Smooth muscle cell (in vitro differentiated cells): ENCODE measurements at regions not wholly inside any gene's neighbourhood (a gene's known extent, or its start where the extent isn't known, plus 50 kb on each side); places are given as distances from the start of the nearest gene placed in this dataset.
"Not testable (repeated sequence)": the region's sequence is repeated elsewhere in the genome, so short reads cannot be mapped to it uniquely, and the experiment has no call there.

ENCODE experiments used
- DNase-seq: peaks from one replicate; lab custom pipeline; 2025; ENCODE audit not compliant: unreplicated experiment; lab: John Stamatoyannopoulos, UW
- H2AFZ ChIP-seq: fragments of 200-600 bp; sonication (generic); 2 replicates; pipeline ENCODE4 v1.6.0; 2016; ENCODE audit warnings: antibody characterized with exemption, low read depth, mild to moderate bottlenecking
- H3F3A ChIP-seq: fragments of 200-600 bp; sonication (generic); 2 replicates; pipeline ENCODE4 v1.6.0; 2017; ENCODE audit warnings: antibody characterized with exemption, low read depth
- H3K27ac ChIP-seq: fragments of 200-600 bp; sonication (generic); 2 replicates; pipeline ENCODE4 v1.5.1; 2016; ENCODE audit warnings: low read depth, mild to moderate bottlenecking
- H3K27me3 ChIP-seq: fragments of 200-600 bp; sonication (generic); 2 replicates; pipeline ENCODE4 v1.6.1; 2016; ENCODE audit warnings: low read depth, mild to moderate bottlenecking
- H3K36me3 ChIP-seq: fragments of 200-600 bp; sonication (generic); 2 replicates; pipeline ENCODE4 v1.5.1; 2016; ENCODE audit warnings: low read depth
- H3K4me1 ChIP-seq: fragments of 200-600 bp; sonication (generic); 2 replicates; pipeline ENCODE4 v1.5.1; 2016; ENCODE audit warnings: low read depth
- H3K4me2 ChIP-seq: fragments of 200-600 bp; sonication (generic); 2 replicates; pipeline ENCODE4 v1.6.0; 2016; ENCODE audit warnings: mild to moderate bottlenecking
- H3K4me3 ChIP-seq: fragments of 200-600 bp; sonication (generic); 2 replicates; pipeline ENCODE4 v1.5.1; 2016; ENCODE audit warnings: mild to moderate bottlenecking
- H3K79me2 ChIP-seq: fragments of 200-600 bp; sonication (generic); 2 replicates; pipeline ENCODE4 v1.6.0; 2016; ENCODE audit warnings: low read depth, mild to moderate bottlenecking
- H3K9ac ChIP-seq: fragments of 200-600 bp; sonication (generic); 2 replicates; pipeline ENCODE4 v1.6.0; 2016; ENCODE audit warnings: low read depth
- H3K9me3 ChIP-seq: fragments of 200-600 bp; sonication (generic); replicated peaks from 2 replicates; pipeline ENCODE4 v1.5.1; 2016; ENCODE audit warnings: low read depth
- H4K20me1 ChIP-seq: fragments of 200-600 bp; sonication (generic); 2 replicates; pipeline ENCODE4 v1.6.0; 2016; ENCODE audit warnings: low read depth
- WGBS: methylation state at CpG from one replicate; pipeline ENCODE4 v1.1.7; 2016; ENCODE audit warnings: low lambda C conversion rate; 5-methylcytosine and 5-hydroxymethylcytosine counted together
- TF ChIP-seq, protein P1 (sequence below): fragments of 200-600 bp; sonication (generic); IDR thresholded peaks from 2 replicates; pipeline ENCODE4 v1.5.1; 2017; ENCODE audit warnings: borderline replicate concordance, mild to moderate bottlenecking, antibody characterized with exemption; ENCODE audit not compliant: insufficient read depth, poor library complexity, severe bottlenecking

DNA sequence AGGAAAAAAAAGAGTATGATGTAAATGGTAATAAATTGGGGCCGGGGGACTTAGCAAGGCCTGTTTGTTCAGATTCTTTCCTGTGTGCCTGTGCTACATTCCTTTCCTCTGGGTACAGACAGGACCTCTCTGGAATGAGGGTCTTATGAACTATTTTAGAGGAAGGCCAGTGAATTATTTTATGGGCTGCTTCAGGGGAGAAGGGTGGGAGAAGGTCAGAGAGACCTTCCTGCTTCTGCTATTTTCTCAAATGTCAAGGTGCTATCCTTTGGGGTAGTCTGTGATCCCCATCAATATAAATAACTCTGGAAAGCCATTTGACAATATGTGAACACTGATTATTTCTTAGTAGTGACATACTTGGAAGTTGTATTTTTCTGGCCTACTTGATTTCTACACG lies 426.5 kb downstream of the SH2D4B start:
- Histone ChIP-seq H3K79me2 (no peaks in the 10 kb centered on the region), H3K4me3 (no peak overlapping the region), H3K9me3 (no peaks in the 10 kb centered on the region), H2AFZ (no peak overlapping the region), H3K4me1 (peaks cover 4% of the 10 kb centered on the region), H3K27me3 (no peaks in the 10 kb centered on the region), H3K9ac (no peak overlapping the region), H3K4me2 (no peak overlapping the region), H3F3A (no peaks in the 10 kb centered on the region), H3K27ac (no peak overlapping the region), H4K20me1 (no peaks in the 10 kb centered on the region), H3K36me3 (no peaks in the 10 kb centered on the region)
- DNase-seq = no peak
- TF ChIP-seq, protein P1, sequence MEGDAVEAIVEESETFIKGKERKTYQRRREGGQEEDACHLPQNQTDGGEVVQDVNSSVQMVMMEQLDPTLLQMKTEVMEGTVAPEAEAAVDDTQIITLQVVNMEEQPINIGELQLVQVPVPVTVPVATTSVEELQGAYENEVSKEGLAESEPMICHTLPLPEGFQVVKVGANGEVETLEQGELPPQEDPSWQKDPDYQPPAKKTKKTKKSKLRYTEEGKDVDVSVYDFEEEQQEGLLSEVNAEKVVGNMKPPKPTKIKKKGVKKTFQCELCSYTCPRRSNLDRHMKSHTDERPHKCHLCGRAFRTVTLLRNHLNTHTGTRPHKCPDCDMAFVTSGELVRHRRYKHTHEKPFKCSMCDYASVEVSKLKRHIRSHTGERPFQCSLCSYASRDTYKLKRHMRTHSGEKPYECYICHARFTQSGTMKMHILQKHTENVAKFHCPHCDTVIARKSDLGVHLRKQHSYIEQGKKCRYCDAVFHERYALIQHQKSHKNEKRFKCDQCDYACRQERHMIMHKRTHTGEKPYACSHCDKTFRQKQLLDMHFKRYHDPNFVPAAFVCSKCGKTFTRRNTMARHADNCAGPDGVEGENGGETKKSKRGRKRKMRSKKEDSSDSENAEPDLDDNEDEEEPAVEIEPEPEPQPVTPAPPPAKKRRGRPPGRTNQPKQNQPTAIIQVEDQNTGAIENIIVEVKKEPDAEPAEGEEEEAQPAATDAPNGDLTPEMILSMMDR = no peak
- WGBS = 60% methylated on average over 2 of the region's 2 CpGs

DNA sequence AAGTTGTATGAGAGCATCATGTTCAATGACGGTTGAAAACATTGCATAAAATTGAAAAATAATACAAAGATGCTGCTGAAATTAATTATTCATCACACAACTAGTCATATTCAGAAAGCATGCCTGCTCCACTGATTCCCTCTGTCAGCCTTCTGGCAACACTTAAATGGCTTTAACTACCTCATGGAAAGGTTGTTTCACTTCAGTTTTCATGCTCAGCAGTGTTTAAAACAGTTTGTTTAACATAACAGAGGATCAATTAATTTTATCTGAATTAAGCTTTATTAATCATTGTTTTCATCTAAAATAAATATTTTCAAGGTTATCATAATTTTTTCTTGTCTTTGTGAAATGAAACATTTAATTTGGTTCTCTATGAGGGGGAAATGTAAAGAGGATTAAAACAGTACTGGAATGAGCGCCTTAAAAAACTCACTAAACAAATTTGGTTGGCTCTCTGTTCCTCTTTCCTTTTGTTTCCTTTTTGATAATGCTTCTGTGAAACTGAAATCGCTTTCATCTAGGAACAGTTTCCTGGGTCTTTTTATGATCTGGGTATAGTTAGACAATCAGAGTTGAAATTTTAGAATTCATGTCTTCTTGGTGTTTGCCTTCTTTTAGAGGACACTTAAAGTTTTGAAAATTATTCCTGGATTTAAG lies 427.4 kb downstream of the SH2D4B start:
- Histone ChIP-seq H3F3A (no peaks in the 10 kb centered on the region), H3K27me3 (no peaks in the 10 kb centered on the region), H3K36me3 (no peaks in the 10 kb centered on the region), H3K9ac (no peak overlapping the region), H3K4me3 (no peak overlapping the region), H3K4me1 (peaks cover 4% of the 10 kb centered on the region), H3K9me3 (no peaks in the 10 kb centered on the region), H4K20me1 (no peaks in the 10 kb centered on the region), H3K27ac (no peak overlapping the region), H2AFZ (no peak overlapping the region), H3K4me2 (no peak overlapping the region), H3K79me2 (no peaks in the 10 kb centered on the region)
- TF ChIP-seq, protein P1 = no peak
- WGBS = 86% methylated on average over 3 of the region's 3 CpGs
- no peak for DNase-seq

GRCh38 chr10:80966326-80966986 lies 428.8 kb downstream of the SH2D4B start:
- no peak for DNase-seq
- no peak overlapping the region for H3K9ac ChIP-seq

DNA sequence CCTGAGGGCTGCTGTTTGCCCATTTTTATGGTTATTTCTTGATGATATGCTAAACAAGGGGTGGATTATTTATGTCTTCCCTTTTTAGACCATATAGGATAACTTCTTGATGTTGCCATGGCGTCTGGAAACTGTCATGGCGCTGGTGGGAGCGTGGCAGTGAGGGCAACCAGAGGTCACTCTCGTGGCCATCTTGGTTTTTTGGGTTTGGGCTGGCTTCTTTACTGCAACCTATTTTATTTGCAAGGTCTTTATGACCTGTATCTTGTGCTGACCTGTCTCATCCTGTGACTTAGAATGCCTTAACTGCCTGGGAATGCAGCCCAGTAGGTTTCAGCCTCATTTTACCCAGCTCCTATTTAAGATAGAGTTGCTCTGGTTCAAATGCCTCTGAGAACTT lies 429.7 kb downstream of the SH2D4B start:
- H2AFZ ChIP-seq = not testable (repeated sequence)

More at GRCh38 chr10:80966326-80966986, 428.8 kb downstream of the SH2D4B start:
- Histone ChIP-seq H2AFZ (no peak overlapping the region), H3K27ac (no peak overlapping the region), H3K4me2 (no peak overlapping the region), H3K79me2 (no peaks in the 10 kb centered on the region), H3K4me1 (peaks cover 4% of the 10 kb centered on the region), H3K36me3 (no peaks in the 10 kb centered on the region), H3K4me3 (no peak overlapping the region), H3K9me3 (no peaks in the 10 kb centered on the region), H3F3A (no peaks in the 10 kb centered on the region), H3K27me3 (no peaks in the 10 kb centered on the region), H4K20me1 (no peaks in the 10 kb centered on the region)
- TF ChIP-seq, protein P1 = no peak
- WGBS = 26% methylated on average over 3 of the region's 3 CpGs

More for the DNA sequence above, 429.7 kb downstream of the SH2D4B start:
- WGBS = 93% methylated on average over 4 of the region's 4 CpGs
- not testable (repeated sequence) for H3K27me3 ChIP-seq, H3K9me3 ChIP-seq, H4K20me1 ChIP-seq, H3K36me3 ChIP-seq, H3K4me1 ChIP-seq, H3F3A ChIP-seq, H3K4me2 ChIP-seq, H3K9ac ChIP-seq, H3K27ac ChIP-seq, H3K4me3 ChIP-seq, H3K79me2 ChIP-seq, DNase-seq
